GM19372 (cell line): ENCODE measurements at regions not wholly inside any gene's neighbourhood (a gene's known extent, or its start where the extent isn't known, plus 50 kb on each side); places are given as distances from the start of the nearest gene placed in this dataset.
"Not testable (repeated sequence)": the region's sequence is repeated elsewhere in the genome, so short reads cannot be mapped to it uniquely, and the experiment has no call there.

Experiments
- ATAC-seq: cut with Tn5 transposase; IDR thresholded peaks from one replicate; pipeline ENCODE4 v1.9.1; 2021; ENCODE audit warnings: mild to moderate bottlenecking, low read depth, moderate library complexity; ENCODE audit not compliant: unreplicated experiment

DNA sequence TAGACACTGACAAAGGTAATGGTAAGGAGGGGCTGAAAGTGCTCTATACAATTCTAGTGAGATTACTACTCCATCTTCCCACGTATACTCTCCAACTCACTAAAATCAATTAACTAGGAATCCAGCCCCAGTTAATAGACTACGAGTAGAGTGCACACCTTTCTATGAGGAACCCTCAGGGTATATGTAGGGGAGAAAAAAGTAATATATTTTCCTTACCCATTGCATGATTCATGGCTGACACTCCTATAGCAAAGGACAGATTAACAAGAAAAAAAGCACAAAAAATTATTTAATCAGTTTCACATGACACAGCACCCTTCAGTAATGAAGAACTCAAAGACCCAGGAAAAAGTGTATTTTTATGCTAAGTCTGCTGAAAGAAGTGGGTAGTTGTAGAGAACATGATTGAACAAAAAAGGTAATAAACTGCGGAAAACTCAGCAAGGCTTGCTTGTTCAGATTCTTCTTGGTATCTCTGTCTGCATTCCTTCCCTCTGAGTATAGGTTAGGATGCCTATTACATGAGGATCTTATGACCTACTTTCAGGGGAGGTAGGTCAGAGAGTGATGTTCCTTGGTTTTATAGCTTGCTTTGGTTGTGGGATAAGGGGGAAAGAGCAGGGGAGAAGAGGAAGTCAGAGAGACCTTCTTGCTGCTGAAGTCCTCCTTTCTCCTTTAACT lies 342.0 kb upstream of the DLGAP1 start:
- no peak for ATAC-seq

- ATAC-seq: no peak
These were observed 334.4 kb upstream of the DLGAP1 start for GRCh38 chr18:4789506-4789905.

DNA sequence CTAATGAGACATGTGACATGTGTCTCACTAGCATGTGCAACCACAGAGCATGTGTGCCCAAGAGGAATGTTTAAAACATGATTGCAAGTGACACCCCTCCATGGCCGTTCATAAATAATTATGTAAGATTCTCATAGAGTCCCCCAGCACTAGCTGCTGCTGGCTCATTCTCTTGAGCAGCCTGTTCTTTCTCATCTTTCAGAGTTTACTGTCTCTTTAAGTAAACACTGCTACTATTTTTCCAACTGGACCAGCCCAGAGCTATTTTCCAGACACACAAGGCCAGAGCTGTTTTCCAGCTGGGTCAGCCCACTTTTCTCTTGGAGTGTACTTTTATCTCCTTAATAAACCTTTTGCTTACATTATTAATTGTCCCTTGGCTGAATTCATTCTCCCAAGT lies 326.8 kb upstream of the DLGAP1 start:
- no peak for ATAC-seq

DNA sequence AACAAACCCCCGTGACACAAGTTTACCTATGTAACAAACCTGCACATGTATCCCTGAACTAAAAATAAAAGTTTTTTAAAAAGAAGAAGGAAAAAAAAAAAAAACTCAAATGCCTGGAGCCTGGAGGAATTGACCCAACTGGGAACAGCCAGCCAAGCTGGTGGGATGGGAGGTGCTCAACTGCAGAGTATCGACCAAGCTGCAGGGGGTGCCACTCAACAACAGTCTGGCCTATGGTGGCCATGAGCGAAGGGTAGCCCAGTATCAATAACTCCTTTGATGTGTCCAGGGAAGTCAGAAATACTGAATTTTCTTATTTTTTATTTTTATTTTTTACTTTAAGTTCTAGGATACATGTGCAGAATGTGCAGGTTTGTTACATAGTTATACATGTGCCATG lies 310.3 kb upstream of the DLGAP1 start:
- ATAC-seq: no peak

DNA sequence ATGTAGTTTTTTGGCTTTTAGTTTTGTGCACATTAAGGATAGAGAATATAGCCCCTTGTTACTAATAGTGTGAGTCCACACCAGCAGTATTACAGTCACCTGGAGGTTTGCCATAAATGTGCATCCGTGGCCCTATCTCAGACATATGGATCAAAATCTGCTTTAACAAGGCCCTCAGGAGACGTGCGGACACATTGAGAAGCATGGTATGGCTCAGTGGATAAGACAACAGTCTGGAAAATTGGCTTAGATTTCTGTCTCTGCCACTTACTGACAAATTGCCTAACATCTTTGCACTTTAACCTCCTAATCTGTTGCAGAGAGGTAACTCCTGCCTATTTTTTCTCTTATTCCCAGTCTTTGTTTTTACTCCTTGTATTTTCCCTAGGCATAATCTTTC lies 307.2 kb upstream of the DLGAP1 start:
- ATAC-seq: no peak

- ATAC-seq: no peak
These were observed 303.9 kb upstream of the DLGAP1 start for GRCh38 chr18:4758980-4759379.

DNA sequence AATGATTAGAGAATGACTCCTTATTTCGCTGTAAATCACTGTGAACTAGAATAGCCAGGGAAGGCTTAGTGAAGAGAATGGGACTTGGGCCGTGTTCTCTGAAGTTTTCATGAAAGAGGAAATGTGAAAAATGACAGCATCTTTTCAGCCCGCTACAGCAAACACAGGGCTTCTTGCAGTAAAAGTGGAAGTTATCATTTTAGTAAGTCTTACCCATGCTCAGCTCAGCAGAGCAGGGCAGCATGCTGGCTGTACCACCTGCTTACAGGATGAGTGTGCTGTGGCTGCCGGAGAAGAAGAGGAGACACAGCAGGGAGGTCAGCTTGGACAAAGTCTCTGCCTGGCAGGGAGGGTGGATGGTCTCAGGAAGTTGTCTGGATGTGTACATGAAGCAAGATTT lies 300.7 kb upstream of the DLGAP1 start:
- ATAC-seq: no peak

GRCh38 chr18:4753151-4753550 lies 298.0 kb upstream of the DLGAP1 start:
- ATAC-seq: not testable (repeated sequence)

DNA sequence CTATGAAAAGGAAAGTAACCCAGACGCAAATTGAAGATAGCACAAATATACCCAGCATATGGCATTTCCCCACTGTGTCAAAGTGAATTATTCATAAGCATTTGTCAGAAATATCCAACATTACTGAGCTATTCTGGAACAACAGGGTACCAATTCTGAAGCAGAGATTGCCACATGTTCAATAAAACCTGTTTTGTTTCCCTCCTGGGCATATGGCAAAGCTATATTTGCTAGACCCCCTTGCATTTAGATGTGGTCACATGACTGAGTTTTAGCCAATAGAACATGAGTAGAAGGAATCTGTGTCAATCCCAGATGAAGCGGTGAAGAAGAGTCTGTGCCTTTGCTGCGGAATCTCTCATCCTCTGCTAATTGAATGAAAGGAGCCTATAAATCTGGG lies 296.4 kb upstream of the DLGAP1 start:
- ATAC-seq: no peak

- ATAC-seq: no peak
These were observed 295.6 kb upstream of the DLGAP1 start for GRCh38 chr18:4750393-4751346.

DNA sequence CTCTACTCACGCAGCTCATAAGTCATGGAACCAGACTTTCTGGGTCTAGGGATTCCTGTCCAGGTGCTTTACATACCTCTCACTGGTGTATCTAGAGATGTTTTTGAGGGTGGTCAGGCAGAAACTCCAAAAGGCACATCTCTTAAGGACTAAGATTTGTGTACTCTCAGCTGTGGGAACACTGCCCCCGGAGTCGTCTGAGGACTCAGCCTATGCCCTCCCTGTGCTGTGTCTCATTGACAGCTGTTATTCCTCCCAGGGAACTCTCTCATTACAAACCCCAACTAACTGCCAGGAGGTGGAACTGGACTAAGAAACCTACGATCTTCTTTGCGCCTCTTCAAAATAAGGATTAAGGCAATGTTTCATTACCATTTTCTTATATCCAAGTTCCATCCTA lies 293.9 kb upstream of the DLGAP1 start:
- no peak for ATAC-seq

DNA sequence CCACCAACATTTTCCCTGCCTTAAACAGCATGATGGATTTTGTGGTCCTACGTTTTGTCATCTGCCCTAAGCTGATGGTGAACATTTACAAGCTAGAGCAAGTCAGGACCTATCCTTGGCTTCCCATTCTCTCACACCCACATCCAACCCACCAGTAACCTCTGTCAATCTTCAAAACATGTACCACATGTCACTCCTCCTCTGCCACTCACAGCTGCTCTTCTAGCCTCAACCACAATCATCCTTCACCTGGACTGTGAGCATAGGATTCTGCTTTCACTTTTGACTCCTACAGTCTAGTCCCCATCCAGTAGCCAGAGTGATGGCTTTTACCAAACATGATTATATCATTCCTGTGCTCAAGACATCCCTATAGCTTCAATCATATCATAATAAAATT lies 279.8 kb upstream of the DLGAP1 start:
- ATAC-seq: no peak

- ATAC-seq: no peak
These were observed 278.9 kb upstream of the DLGAP1 start for GRCh38 chr18:4734021-4734420.

DNA sequence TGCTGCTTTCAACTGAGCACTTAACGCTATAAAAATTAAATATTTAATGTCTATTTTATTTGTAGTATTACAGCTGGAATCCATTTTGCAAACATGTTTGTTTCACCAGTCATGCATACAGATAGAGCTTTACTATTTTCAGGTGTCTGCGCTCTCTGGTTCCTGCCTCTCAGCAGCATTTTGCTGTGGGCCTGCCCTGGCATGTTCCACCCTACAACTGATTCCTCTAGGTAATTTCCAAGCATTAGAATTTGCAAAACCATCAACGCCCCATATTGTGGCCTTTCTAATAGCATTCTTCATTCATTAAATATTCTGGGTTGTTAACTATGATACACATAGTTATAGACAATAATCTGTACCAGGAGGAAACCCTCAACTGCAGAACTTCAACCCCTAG lies 266.4 kb upstream of the DLGAP1 start:
- no peak for ATAC-seq

GRCh38 chr18:4720518-4720917 lies 265.4 kb upstream of the DLGAP1 start:
- ATAC-seq: no peak

DNA sequence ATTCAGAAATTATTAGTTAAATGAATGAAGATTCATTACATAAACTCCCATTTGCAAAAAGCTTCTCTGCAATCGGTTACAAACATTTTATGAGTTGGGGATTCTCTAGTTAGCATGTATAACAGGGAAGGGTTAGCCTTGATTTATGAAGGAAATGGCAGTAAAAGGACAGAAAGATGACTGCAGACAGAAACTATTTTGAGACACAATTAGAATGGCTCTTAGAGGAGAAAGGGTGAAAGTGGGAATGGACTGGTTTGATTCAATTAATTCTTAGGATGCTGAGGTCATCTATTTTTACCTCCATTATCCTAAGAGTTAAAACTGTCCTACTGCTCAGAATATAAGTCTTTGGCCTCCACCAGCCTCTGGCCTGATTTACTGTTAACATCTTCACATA lies 250.8 kb upstream of the DLGAP1 start:
- no peak for ATAC-seq

GRCh38 chr18:4704781-4705180 lies 249.7 kb upstream of the DLGAP1 start:
- no peak for ATAC-seq

GRCh38 chr18:4691836-4692235 lies 236.7 kb upstream of the DLGAP1 start:
- ATAC-seq: no peak

DNA sequence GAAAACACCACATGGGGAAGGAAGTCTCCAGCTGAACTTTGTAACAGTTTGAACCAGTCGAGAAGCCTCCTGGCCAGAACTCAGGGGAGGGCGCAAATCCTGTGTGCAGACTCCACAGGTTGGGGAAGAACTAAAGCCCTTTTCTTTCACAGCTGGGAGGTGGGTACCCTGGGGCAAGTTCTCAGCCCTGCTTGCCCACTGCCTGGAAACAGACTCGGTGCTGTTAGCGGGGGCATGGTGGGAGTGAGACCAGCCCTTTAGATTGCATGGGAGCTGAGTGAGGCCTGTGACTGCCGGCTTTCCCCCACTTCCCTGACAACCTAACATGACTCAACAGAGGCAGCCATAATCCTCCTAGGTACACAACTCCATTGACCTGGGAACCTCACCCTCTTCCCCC lies 223.6 kb upstream of the DLGAP1 start:
- not testable (repeated sequence) for ATAC-seq

DNA sequence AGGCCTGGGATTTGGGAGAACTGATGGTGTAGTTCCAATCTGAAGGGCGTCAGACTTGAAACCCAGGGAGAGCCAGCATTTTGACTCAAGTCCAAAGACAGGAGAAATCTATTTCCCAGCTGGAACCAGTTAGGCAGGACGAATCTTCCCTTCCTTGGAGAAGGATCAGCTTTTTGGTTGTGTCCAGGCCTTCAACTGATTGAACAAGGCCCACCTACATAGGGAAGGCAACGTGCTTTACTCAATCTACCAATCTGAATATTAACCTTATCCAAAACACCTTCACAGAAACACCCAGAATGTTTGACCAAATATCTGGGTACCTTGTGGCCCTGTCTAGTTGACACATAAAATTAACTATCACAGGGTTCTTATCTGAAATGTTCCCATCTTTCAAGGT lies 221.9 kb upstream of the DLGAP1 start:
- ATAC-seq: no peak

- no peak for ATAC-seq
These were observed 217.1 kb upstream of the DLGAP1 start for GRCh38 chr18:4672162-4672561.

DNA sequence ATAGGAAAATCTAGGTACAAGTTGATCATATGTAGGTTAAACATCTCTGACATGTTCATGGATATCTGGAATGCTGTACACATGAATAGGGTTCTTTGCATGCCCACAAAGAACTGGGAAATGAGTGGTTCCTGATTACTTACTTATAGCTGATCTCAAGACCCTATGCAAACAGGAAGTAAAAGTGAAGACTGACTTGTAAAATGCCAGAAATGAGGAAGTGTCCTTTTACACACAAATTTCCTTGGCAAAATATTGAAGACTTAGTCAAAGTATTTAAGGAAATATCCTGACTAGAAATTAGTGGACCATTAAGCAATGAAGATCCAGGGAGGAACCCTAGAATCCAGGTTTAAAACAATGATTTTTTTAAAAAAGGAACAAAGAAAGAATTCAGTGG lies 203.7 kb upstream of the DLGAP1 start:
- no peak for ATAC-seq
